ENCODE measurements at regions not wholly inside any gene's neighbourhood (a gene's known extent, or its start where the extent isn't known, plus 50 kb on each side); places are given as distances from the start of the nearest gene placed in this dataset.

- Histone ChIP-seq H3K4me3 (ENCODE audit: low read length in 2 of 2) (no peak overlapping the region), H3K27me3 (ENCODE audit: control insufficient read depth in 2 of 2, insufficient read depth in 1 of 2, low read length in 1 of 2) (no peaks in the 10 kb centered on the region), H3K4me1 (ENCODE audit: control insufficient read depth in 2 of 2, insufficient read depth in 2 of 2, low read length in 2 of 2) (no peaks in the 10 kb centered on the region), H3K9me3 (ENCODE audit: control insufficient read depth in 2 of 2, insufficient read depth in 1 of 2, low read length in 1 of 2) (no peaks in the 10 kb centered on the region), H3K36me3 (ENCODE audit: control insufficient read depth in 2 of 2, insufficient read depth in 2 of 2, low read length in 1 of 2) (no peaks in the 10 kb centered on the region), H3K27ac (ENCODE audit: low read depth in 1 of 2, low read length in 1 of 2) (no peak overlapping the region)
- DNase-seq (ENCODE audit: low read depth in 6 of 9, low spot score in 9 of 9), result no peak
- 32% methylated on average over 3 of the region's 3 CpGs for WGBS
Measured at GRCh38 chr14:85391892-85392291, 138.1 kb upstream of the FLRT2 start.

- no peaks in the 10 kb centered on the region for H3K27me3 ChIP-seq (ENCODE audit: control insufficient read depth in 2 of 2, insufficient read depth in 1 of 2, low read length in 1 of 2)
- no peak overlapping the region for H3K4me3 ChIP-seq (ENCODE audit: low read length in 2 of 2)
- H3K9me3 ChIP-seq (ENCODE audit: control insufficient read depth in 2 of 2, insufficient read depth in 1 of 2, low read length in 1 of 2), result no peaks in the 10 kb centered on the region
- 89% methylated on average over 2 of the region's 2 CpGs for WGBS
- H3K4me1 ChIP-seq (ENCODE audit: control insufficient read depth in 2 of 2, insufficient read depth in 2 of 2, low read length in 2 of 2), result no peaks in the 10 kb centered on the region
- no peaks in the 10 kb centered on the region for H3K36me3 ChIP-seq (ENCODE audit: control insufficient read depth in 2 of 2, insufficient read depth in 2 of 2, low read length in 1 of 2)
- no peak overlapping the region for H3K27ac ChIP-seq (ENCODE audit: low read depth in 1 of 2, low read length in 1 of 2)
- no peak for DNase-seq (ENCODE audit: low read depth in 6 of 9, low spot score in 9 of 9)
Measured at GRCh38 chr14:85399186-85399585, 130.8 kb upstream of the FLRT2 start.

- H3K27me3 ChIP-seq (ENCODE audit: control insufficient read depth in 2 of 2, insufficient read depth in 1 of 2, low read length in 1 of 2), result no peaks in the 10 kb centered on the region
- H3K36me3 ChIP-seq (ENCODE audit: control insufficient read depth in 2 of 2, insufficient read depth in 2 of 2, low read length in 1 of 2), result no peaks in the 10 kb centered on the region
- no peaks in the 10 kb centered on the region for H3K9me3 ChIP-seq (ENCODE audit: control insufficient read depth in 2 of 2, insufficient read depth in 1 of 2, low read length in 1 of 2)
- no peak for DNase-seq (ENCODE audit: low read depth in 6 of 9, low spot score in 9 of 9)
- 91% methylated on average over 3 of the region's 3 CpGs for WGBS
- H3K27ac ChIP-seq (ENCODE audit: low read depth in 1 of 2, low read length in 1 of 2), result no peak overlapping the region
- H3K4me1 ChIP-seq (ENCODE audit: control insufficient read depth in 2 of 2, insufficient read depth in 2 of 2, low read length in 2 of 2), result no peaks in the 10 kb centered on the region
- no peak overlapping the region for H3K4me3 ChIP-seq (ENCODE audit: low read length in 2 of 2)
Measured at GRCh38 chr14:85400678-85401077, 129.3 kb upstream of the FLRT2 start.

- Histone ChIP-seq H3K27ac (ENCODE audit: low read depth in 1 of 2, low read length in 1 of 2) (no peak overlapping the region), H3K27me3 (ENCODE audit: control insufficient read depth in 2 of 2, insufficient read depth in 1 of 2, low read length in 1 of 2) (no peaks in the 10 kb centered on the region), H3K36me3 (ENCODE audit: control insufficient read depth in 2 of 2, insufficient read depth in 2 of 2, low read length in 1 of 2) (no peaks in the 10 kb centered on the region), H3K4me1 (ENCODE audit: control insufficient read depth in 2 of 2, insufficient read depth in 2 of 2, low read length in 2 of 2) (no peaks in the 10 kb centered on the region), H3K9me3 (ENCODE audit: control insufficient read depth in 2 of 2, insufficient read depth in 1 of 2, low read length in 1 of 2) (no peaks in the 10 kb centered on the region), H3K4me3 (ENCODE audit: low read length in 2 of 2) (no peak overlapping the region)
- no peak for DNase-seq (ENCODE audit: low read depth in 6 of 9, low spot score in 9 of 9)
- 86% methylated on average over 1 of the region's 1 CpG for WGBS
Measured at GRCh38 chr14:85401384-85401783, 128.6 kb upstream of the FLRT2 start.

- Histone ChIP-seq H3K27me3 (ENCODE audit: control insufficient read depth in 2 of 2, insufficient read depth in 1 of 2, low read length in 1 of 2) (no peaks in the 10 kb centered on the region), H3K27ac (ENCODE audit: low read depth in 1 of 2, low read length in 1 of 2) (no peak overlapping the region), H3K9me3 (ENCODE audit: control insufficient read depth in 2 of 2, insufficient read depth in 1 of 2, low read length in 1 of 2) (no peaks in the 10 kb centered on the region), H3K36me3 (ENCODE audit: control insufficient read depth in 2 of 2, insufficient read depth in 2 of 2, low read length in 1 of 2) (no peaks in the 10 kb centered on the region), H3K4me3 (ENCODE audit: low read length in 2 of 2) (no peak overlapping the region), H3K4me1 (ENCODE audit: control insufficient read depth in 2 of 2, insufficient read depth in 2 of 2, low read length in 2 of 2) (no peaks in the 10 kb centered on the region)
- WGBS, result 94% methylated on average over 7 of the region's 7 CpGs
- no peak for DNase-seq (ENCODE audit: low read depth in 6 of 9, low spot score in 9 of 9)
Measured at GRCh38 chr14:85402569-85403162, 127.3 kb upstream of the FLRT2 start.

GRCh38 chr14:85409481-85410210 is 120.3 kb upstream of the FLRT2 start:
- Histone ChIP-seq H3K4me1 (ENCODE audit: control insufficient read depth in 2 of 2, insufficient read depth in 2 of 2, low read length in 2 of 2) (no peaks in the 10 kb centered on the region), H3K36me3 (ENCODE audit: control insufficient read depth in 2 of 2, insufficient read depth in 2 of 2, low read length in 1 of 2) (no peaks in the 10 kb centered on the region), H3K9me3 (ENCODE audit: control insufficient read depth in 2 of 2, insufficient read depth in 1 of 2, low read length in 1 of 2) (no peaks in the 10 kb centered on the region), H3K4me3 (ENCODE audit: low read length in 2 of 2) (no peak overlapping the region), H3K27ac (ENCODE audit: low read depth in 1 of 2, low read length in 1 of 2) (no peak overlapping the region), H3K27me3 (ENCODE audit: control insufficient read depth in 2 of 2, insufficient read depth in 1 of 2, low read length in 1 of 2) (no peaks in the 10 kb centered on the region)
- WGBS, result 77% methylated on average over 3 of the region's 3 CpGs
- no peak for DNase-seq (ENCODE audit: low read depth in 6 of 9, low spot score in 9 of 9)

GRCh38 chr14:85412756-85413155 is 117.2 kb upstream of the FLRT2 start:
- Histone ChIP-seq H3K27ac (ENCODE audit: low read depth in 1 of 2, low read length in 1 of 2) (no peak overlapping the region), H3K36me3 (ENCODE audit: control insufficient read depth in 2 of 2, insufficient read depth in 2 of 2, low read length in 1 of 2) (no peaks in the 10 kb centered on the region), H3K9me3 (ENCODE audit: control insufficient read depth in 2 of 2, insufficient read depth in 1 of 2, low read length in 1 of 2) (no peaks in the 10 kb centered on the region), H3K4me1 (ENCODE audit: control insufficient read depth in 2 of 2, insufficient read depth in 2 of 2, low read length in 2 of 2) (no peaks in the 10 kb centered on the region), H3K27me3 (ENCODE audit: control insufficient read depth in 2 of 2, insufficient read depth in 1 of 2, low read length in 1 of 2) (no peaks in the 10 kb centered on the region), H3K4me3 (ENCODE audit: low read length in 2 of 2) (no peak overlapping the region)
- DNase-seq (ENCODE audit: low read depth in 6 of 9, low spot score in 9 of 9), result no peak
- WGBS, result 100% methylated on average over 1 of the region's 1 CpG

GRCh38 chr14:85413836-85414526 is 116.0 kb upstream of the FLRT2 start:
- H3K27ac ChIP-seq (ENCODE audit: low read depth in 1 of 2, low read length in 1 of 2), result no peak overlapping the region
- WGBS, result 52% methylated on average over 5 of the region's 5 CpGs

GRCh38 chr14:85415015-85415712 is 114.8 kb upstream of the FLRT2 start:
- no peaks in the 10 kb centered on the region for H3K4me1 ChIP-seq (ENCODE audit: control insufficient read depth in 2 of 2, insufficient read depth in 2 of 2, low read length in 2 of 2)
- H3K36me3 ChIP-seq (ENCODE audit: control insufficient read depth in 2 of 2, insufficient read depth in 2 of 2, low read length in 1 of 2), result no peaks in the 10 kb centered on the region
- peak in 3 of 9 donors; percentile 2 to 24 (median 2) for DNase-seq (ENCODE audit: low read depth in 6 of 9, low spot score in 9 of 9)
- H3K27me3 ChIP-seq (ENCODE audit: control insufficient read depth in 2 of 2, insufficient read depth in 1 of 2, low read length in 1 of 2), result no peaks in the 10 kb centered on the region
- no peaks in the 10 kb centered on the region for H3K9me3 ChIP-seq (ENCODE audit: control insufficient read depth in 2 of 2, insufficient read depth in 1 of 2, low read length in 1 of 2)
- H3K4me3 ChIP-seq (ENCODE audit: low read length in 2 of 2), result no peak overlapping the region
- peak overlapping the region in 1 of 2 donors; percentile 40 for H3K27ac ChIP-seq (ENCODE audit: low read depth in 1 of 2, low read length in 1 of 2)
- WGBS, result 93% methylated on average over 13 of the region's 13 CpGs

More at GRCh38 chr14:85413836-85414526, 116.0 kb upstream of the FLRT2 start:
- Histone ChIP-seq H3K9me3 (ENCODE audit: control insufficient read depth in 2 of 2, insufficient read depth in 1 of 2, low read length in 1 of 2) (no peaks in the 10 kb centered on the region), H3K4me3 (ENCODE audit: low read length in 2 of 2) (no peak overlapping the region), H3K27me3 (ENCODE audit: control insufficient read depth in 2 of 2, insufficient read depth in 1 of 2, low read length in 1 of 2) (no peaks in the 10 kb centered on the region), H3K4me1 (ENCODE audit: control insufficient read depth in 2 of 2, insufficient read depth in 2 of 2, low read length in 2 of 2) (no peaks in the 10 kb centered on the region), H3K36me3 (ENCODE audit: control insufficient read depth in 2 of 2, insufficient read depth in 2 of 2, low read length in 1 of 2) (no peaks in the 10 kb centered on the region)
- DNase-seq (ENCODE audit: low read depth in 6 of 9, low spot score in 9 of 9), result no peak

All from thymus (tissue), 11 donors.